HEK293 (cell line): ENCODE measurements at regions not wholly inside any gene's neighbourhood (a gene's known extent, or its start where the extent isn't known, plus 50 kb on each side); places are given as distances from the start of the nearest gene placed in this dataset.

ENCODE experiments used
- CTCF ChIA-PET: fragments of 350-600 bp; formaldehyde crosslinking; extraction: SDS; loops from one replicate; lab custom pipeline; 2021; ENCODE audit warnings: antibody characterized with exemption; lab: Yijun Ruan, JAX
- POLR2A ChIA-PET: fragments of 300-600 bp; formaldehyde crosslinking; extraction: SDS; loops from one replicate; lab custom pipeline; 2020; ENCODE audit warnings: antibody characterized with exemption, inconsistent platforms; lab: Yijun Ruan, JAX
- H3K27ac ChIP-seq: fragments of 200-500 bp; sonication (Bioruptor generic); 2 replicates; pipeline ENCODE4 v1.5.1; 2014; ENCODE audit warnings: low read depth, low read length, control low read depth, inconsistent platforms; ENCODE audit errors: extremely low read depth
- H3K36me3 ChIP-seq, 2 experiments: fragments of 200-500 bp in 1 of 2; sonication (Bioruptor generic) in 1 of 2; 1 replicate in 1 of 2; 2 replicates in 1 of 2; pipeline ENCODE4 v1.5.1; 2014 to 2017; ENCODE audit warnings: inconsistent platforms in 2 of 2, low read length in 2 of 2; ENCODE audit not compliant: control insufficient read depth in 2 of 2, insufficient read depth in 1 of 2
- H3K4me1 ChIP-seq: fragments of 200-500 bp; sonication (Bioruptor generic); 2 replicates; pipeline ENCODE4 v1.5.1; 2014; ENCODE audit warnings: mild to moderate bottlenecking, low read length, inconsistent platforms; ENCODE audit not compliant: control insufficient read depth, insufficient read depth
- H3K4me3 ChIP-seq: 2 replicates; pipeline ENCODE4 v1.5.1; 2011; ENCODE audit warnings: low read depth, mild to moderate bottlenecking, control low read depth, low read length, moderate library complexity
- H3K9me3 ChIP-seq: fragments of 200-500 bp; sonication (Bioruptor generic); 2 replicates; pipeline ENCODE4 v1.5.1; 2014; ENCODE audit warnings: low read depth, low read length, inconsistent platforms; ENCODE audit not compliant: control insufficient read depth, insufficient read depth
- ZNF132 ChIP-seq: fragments of 450-650 bp; formaldehyde crosslinking; IDR thresholded peaks from 2 replicates; pipeline ENCODE4 v1.5.1; 2017; ENCODE audit warnings: missing biosample characterization, missing genetic modification characterization, borderline replicate concordance
- ZNF202 ChIP-seq: fragments of 450-650 bp; formaldehyde crosslinking; IDR thresholded peaks from 2 replicates; pipeline ENCODE4 v1.5.1; 2016; ENCODE audit warnings: missing biosample characterization, missing genetic modification characterization, borderline replicate concordance
- ZNF311 ChIP-seq: fragments of 450-650 bp; formaldehyde crosslinking; IDR thresholded peaks from 2 replicates; pipeline ENCODE4 v1.5.1; 2017; ENCODE audit warnings: missing biosample characterization, missing genetic modification characterization, borderline replicate concordance
- ZNF341 ChIP-seq: fragments of 450-650 bp; formaldehyde crosslinking; IDR thresholded peaks from 2 replicates; pipeline ENCODE4; 2016; ENCODE audit warnings: low read depth, missing biosample characterization, missing genetic modification characterization
- ZNF510 ChIP-seq: fragments of 450-650 bp; formaldehyde crosslinking; IDR thresholded peaks from 2 replicates; pipeline ENCODE4 v1.5.1; 2018; ENCODE audit warnings: mild to moderate bottlenecking, missing genetic modification characterization, missing biosample characterization; ENCODE audit not compliant: insufficient replicate concordance
- ZNF530 ChIP-seq: fragments of 450-650 bp; formaldehyde crosslinking; IDR thresholded peaks from 2 replicates; pipeline ENCODE4 v1.5.1; 2016; ENCODE audit warnings: low read depth, missing biosample characterization, missing genetic modification characterization
- TF ChIP-seq, protein P1 (sequence below): sonication (generic); formaldehyde crosslinking; IDR thresholded peaks from 2 replicates; pipeline ENCODE4 v1.8.1; 2022; ENCODE audit warnings: mild to moderate bottlenecking, moderate library complexity, missing genetic modification reagents
- TF ChIP-seq, protein P2 (sequence below): fragments of 450-650 bp; formaldehyde crosslinking; IDR thresholded peaks from 2 replicates; pipeline ENCODE4 v1.5.1; 2016; ENCODE audit warnings: missing biosample characterization, missing genetic modification characterization
- TF ChIP-seq, protein P3 (sequence below): fragments of 450-650 bp; IDR thresholded peaks from 2 replicates; pipeline ENCODE4 v1.5.1; 2018; ENCODE audit warnings: missing biosample characterization, mild to moderate bottlenecking, missing genetic modification characterization

DNA sequence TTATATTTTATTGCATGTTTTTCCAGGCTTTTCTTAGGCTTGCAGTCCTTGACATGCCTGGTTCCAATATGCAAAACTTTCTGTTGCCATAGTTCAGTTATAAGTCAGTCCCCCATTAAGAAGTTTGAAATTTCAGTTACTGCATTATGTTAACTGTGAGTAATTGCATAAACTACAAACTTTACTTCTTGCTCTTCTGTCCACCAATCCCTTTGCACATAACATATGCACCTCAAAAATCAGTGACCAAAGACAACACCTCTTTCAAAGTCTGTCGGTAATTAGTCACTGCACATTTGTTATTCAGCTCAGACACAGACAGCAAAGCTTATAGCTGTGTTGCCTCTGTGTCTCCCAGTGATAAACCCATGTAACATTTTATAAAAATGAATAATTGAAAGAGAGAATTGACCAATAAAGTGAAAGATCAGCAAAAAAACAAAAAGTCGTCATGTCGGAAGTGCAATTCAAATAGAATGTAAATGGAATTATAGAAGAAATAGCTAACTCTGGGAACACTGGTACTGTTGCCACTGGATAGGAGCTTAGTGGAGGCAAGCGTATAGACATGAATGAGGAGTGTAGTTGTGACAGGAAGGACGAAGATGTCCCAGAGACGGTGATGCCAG is 50.3 kb upstream of the BTBD3 start:
- no peaks in the 10 kb centered on the region for H3K36me3 ChIP-seq
- ChIA-PET CTCF (interaction anchor here (0.6 kb wide), 1 partner anchor 19 kb away, joined by 3 read pairs; no protein-coding TSS in a partner anchor), POLR2A (no interaction called here)
- no peak overlapping the region for H3K4me3 ChIP-seq
- H3K9me3 ChIP-seq: no peaks in the 10 kb centered on the region; the same call in 1 of the 2 replicates
- TF ChIP-seq ZNF202 (tag by site-specific recombination) (no peak), ZNF510 (no peak), ZNF311 (tag by site-specific recombination) (no peak), ZNF132 (tag by site-specific recombination) (no peak), ZNF530 (no peak), ZNF341 (tag by site-specific recombination) (no peak)
- TF ChIP-seq, protein P1, sequence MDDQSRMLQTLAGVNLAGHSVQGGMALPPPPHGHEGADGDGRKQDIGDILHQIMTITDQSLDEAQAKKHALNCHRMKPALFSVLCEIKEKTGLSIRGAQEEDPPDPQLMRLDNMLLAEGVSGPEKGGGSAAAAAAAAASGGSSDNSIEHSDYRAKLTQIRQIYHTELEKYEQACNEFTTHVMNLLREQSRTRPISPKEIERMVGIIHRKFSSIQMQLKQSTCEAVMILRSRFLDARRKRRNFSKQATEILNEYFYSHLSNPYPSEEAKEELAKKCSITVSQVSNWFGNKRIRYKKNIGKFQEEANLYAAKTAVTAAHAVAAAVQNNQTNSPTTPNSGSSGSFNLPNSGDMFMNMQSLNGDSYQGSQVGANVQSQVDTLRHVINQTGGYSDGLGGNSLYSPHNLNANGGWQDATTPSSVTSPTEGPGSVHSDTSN: no peak
- TF ChIP-seq, protein P2, sequence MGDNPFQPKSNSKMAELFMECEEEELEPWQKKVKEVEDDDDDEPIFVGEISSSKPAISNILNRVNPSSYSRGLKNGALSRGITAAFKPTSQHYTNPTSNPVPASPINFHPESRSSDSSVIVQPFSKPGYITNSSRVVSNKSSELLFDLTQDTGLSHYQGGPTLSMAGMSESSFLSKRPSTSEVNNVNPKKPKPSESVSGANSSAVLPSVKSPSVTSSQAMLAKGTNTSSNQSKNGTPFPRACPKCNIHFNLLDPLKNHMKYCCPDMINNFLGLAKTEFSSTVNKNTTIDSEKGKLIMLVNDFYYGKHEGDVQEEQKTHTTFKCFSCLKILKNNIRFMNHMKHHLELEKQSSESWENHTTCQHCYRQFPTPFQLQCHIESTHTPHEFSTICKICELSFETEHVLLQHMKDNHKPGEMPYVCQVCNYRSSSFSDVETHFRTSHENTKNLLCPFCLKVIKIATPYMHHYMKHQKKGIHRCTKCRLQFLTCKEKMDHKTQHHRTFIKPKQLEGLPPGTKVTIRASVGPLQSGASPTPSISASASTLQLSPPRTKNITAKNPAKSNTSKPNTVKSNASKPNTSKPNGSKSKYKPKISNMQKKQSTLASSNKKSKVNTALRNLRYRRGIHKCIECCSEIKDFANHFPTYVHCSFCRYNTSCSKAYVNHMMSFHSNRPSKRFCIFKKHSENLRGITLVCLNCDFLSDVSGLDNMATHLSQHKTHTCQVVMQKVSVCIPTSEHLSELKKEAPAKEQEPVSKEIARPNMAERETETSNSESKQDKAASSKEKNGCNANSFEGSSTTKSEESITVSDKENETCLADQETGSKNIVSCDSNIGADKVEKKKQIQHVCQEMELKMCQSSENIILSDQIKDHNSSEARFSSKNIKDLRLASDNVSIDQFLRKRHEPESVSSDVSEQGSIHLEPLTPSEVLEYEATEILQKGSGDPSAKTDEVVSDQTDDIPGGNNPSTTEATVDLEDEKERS (tag by site-specific recombination): no peak
- TF ChIP-seq, protein P3, sequence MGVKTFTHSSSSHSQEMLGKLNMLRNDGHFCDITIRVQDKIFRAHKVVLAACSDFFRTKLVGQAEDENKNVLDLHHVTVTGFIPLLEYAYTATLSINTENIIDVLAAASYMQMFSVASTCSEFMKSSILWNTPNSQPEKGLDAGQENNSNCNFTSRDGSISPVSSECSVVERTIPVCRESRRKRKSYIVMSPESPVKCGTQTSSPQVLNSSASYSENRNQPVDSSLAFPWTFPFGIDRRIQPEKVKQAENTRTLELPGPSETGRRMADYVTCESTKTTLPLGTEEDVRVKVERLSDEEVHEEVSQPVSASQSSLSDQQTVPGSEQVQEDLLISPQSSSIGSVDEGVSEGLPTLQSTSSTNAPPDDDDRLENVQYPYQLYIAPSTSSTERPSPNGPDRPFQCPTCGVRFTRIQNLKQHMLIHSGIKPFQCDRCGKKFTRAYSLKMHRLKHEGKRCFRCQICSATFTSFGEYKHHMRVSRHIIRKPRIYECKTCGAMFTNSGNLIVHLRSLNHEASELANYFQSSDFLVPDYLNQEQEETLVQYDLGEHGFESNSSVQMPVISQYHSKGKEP (tag by site-specific recombination): no peak
- no peak overlapping the region for H3K27ac ChIP-seq
- H3K4me1 ChIP-seq: no peaks in the 10 kb centered on the region
